CD14-positive monocyte (primary cell): ENCODE measurements at regions not wholly inside any gene's neighbourhood (a gene's known extent, or its start where the extent isn't known, plus 50 kb on each side); places are given as distances from the start of the nearest gene placed in this dataset.

Experiments
- DNase-seq, 3 donors: peaks; one replicate each; pipeline ENCODE4 v3.0.0-alpha.2; 2011 to 2022
- H2AFZ ChIP-seq: 2 replicates; pipeline ENCODE4 v1.6.0; 2012; ENCODE audit warnings: mild to moderate bottlenecking, low read depth, low read length, inconsistent platforms; ENCODE audit not compliant: insufficient read depth, poor library complexity, severe bottlenecking
- H3K27ac ChIP-seq, 2 donors: 1 replicate in 1 of 2; 2 replicates in 1 of 2; pipeline ENCODE4 v1.5.1; 2012 to 2013; ENCODE audit warnings: low read length in 2 of 2, control low read depth in 1 of 2, inconsistent platforms in 1 of 2, low read depth in 1 of 2, mild to moderate bottlenecking in 1 of 2
- H3K27me3 ChIP-seq, 2 donors: one replicate each; pipeline versions ENCODE4 v1.6.0 to v1.6.1; 2011 to 2013; ENCODE audit warnings: low read length in 2 of 2; ENCODE audit not compliant: control insufficient read depth in 2 of 2, insufficient read depth in 2 of 2
- H3K36me3 ChIP-seq, 2 donors: replicated peaks in 1 of 2; 1 replicate in 1 of 2; 2 replicates in 1 of 2; pipeline versions ENCODE4 v1.5.1 to v1.6.1; 2012 to 2013; ENCODE audit warnings: low read length in 2 of 2, control low read depth in 1 of 2, inconsistent platforms in 1 of 2, mild to moderate bottlenecking in 1 of 2; ENCODE audit not compliant: insufficient read depth in 2 of 2, control insufficient read depth in 1 of 2
- H3K4me1 ChIP-seq, 2 donors: 1 replicate in 1 of 2; 2 replicates in 1 of 2; pipeline versions ENCODE4 v1.5.1 to v1.6.1; 2012 to 2013; ENCODE audit warnings: low read length in 2 of 2, control low read depth in 1 of 2, inconsistent platforms in 1 of 2, mild to moderate bottlenecking in 1 of 2, moderate library complexity in 1 of 2; ENCODE audit not compliant: insufficient read depth in 2 of 2, control insufficient read depth in 1 of 2
- H3K4me2 ChIP-seq: replicated peaks from 2 replicates; pipeline ENCODE3; 2012; ENCODE audit warnings: low read length, moderate library complexity, mild to moderate bottlenecking; ENCODE audit not compliant: poor library complexity, severe bottlenecking; ENCODE audit errors: extremely low read depth
- H3K4me3 ChIP-seq, 3 experiments: fragments of 200-600 bp in 1 of 3; sonication (generic) in 1 of 3; replicated peaks in 1 of 3; 1 replicate in 2 of 3; 2 replicates in 1 of 3; pipeline ENCODE4 v1.5.1; 2011 to 2013; ENCODE audit warnings: low read length in 3 of 3, mild to moderate bottlenecking in 3 of 3, control low read depth in 2 of 3, low read depth in 2 of 3, inconsistent platforms in 1 of 3, moderate library complexity in 1 of 3
- H3K79me2 ChIP-seq: 2 replicates; pipeline ENCODE4 v1.6.0; 2012; ENCODE audit warnings: mild to moderate bottlenecking, control low read depth, inconsistent platforms, low read length, moderate library complexity; ENCODE audit not compliant: insufficient read depth
- H3K9ac ChIP-seq: 2 replicates; pipeline ENCODE4 v1.6.0; 2017; ENCODE audit warnings: low read length, mild to moderate bottlenecking; ENCODE audit not compliant: insufficient read depth, poor library complexity, severe bottlenecking
- H3K9me3 ChIP-seq, 2 donors: replicated peaks in 1 of 2; 1 replicate in 1 of 2; 2 replicates in 1 of 2; pipeline versions ENCODE4 v1.5.1 to v1.6.1; 2012 to 2013; ENCODE audit warnings: low read length in 2 of 2, control low read depth in 1 of 2; ENCODE audit not compliant: control insufficient read depth in 1 of 2, insufficient read depth in 1 of 2
- H4K20me1 ChIP-seq: 2 replicates; pipeline ENCODE4 v1.6.0; 2012; ENCODE audit warnings: mild to moderate bottlenecking, low read length, control low read depth, moderate library complexity; ENCODE audit not compliant: insufficient read depth
- H3K27ac Mint-ChIP-seq, 7 donors: one replicate each; pipeline ENCODE4 v1.8.0; 2020; ENCODE audit warnings: mild to moderate bottlenecking in 7 of 7, mixed read lengths in 7 of 7, moderate library complexity in 6 of 7, inconsistent platforms in 2 of 7
- H3K27me3 Mint-ChIP-seq, 3 donors: one replicate each; pipeline ENCODE4 v1.8.0; 2021 to 2022; ENCODE audit warnings: low read depth in 3 of 3, mild to moderate bottlenecking in 3 of 3, mixed read lengths in 3 of 3, moderate library complexity in 3 of 3, inconsistent platforms in 1 of 3
- H3K36me3 Mint-ChIP-seq, 2 donors: one replicate each; pipeline ENCODE4 v1.8.0; 2020; ENCODE audit warnings: mixed read lengths in 2 of 2, inconsistent platforms in 1 of 2, mild to moderate bottlenecking in 1 of 2
- H3K4me1 Mint-ChIP-seq: one replicate; pipeline ENCODE4 v1.8.0; 2020; ENCODE audit warnings: mild to moderate bottlenecking, mixed read lengths
- H3K4me3 Mint-ChIP-seq, 2 donors: one replicate each; pipeline ENCODE4 v1.8.0; 2020; ENCODE audit warnings: mild to moderate bottlenecking in 2 of 2, mixed read lengths in 2 of 2, moderate library complexity in 1 of 2
- H3K9me3 Mint-ChIP-seq, 7 donors: one replicate each; pipeline ENCODE4 v1.8.0; 2020 to 2022; ENCODE audit warnings: mixed read lengths in 7 of 7, mild to moderate bottlenecking in 6 of 7, moderate library complexity in 6 of 7, inconsistent platforms in 2 of 7
- WGBS: methylation state at CpG from one replicate; pipeline ENCODE4 v1.1.5; 2013; ENCODE audit warnings: missing lambda C conversion rate; ENCODE audit not compliant: insufficient coverage; 5-methylcytosine and 5-hydroxymethylcytosine counted together
- intact Hi-C, 2 donors: fragments of 100-400 bp; cut with micrococcal nuclease; formaldehyde crosslinking; loops; one replicate each; pipeline versions ENCODE4 v1.15.0 to v1.15.1; 2023
- TF ChIP-seq, protein P1 (sequence below): fragments of 200-600 bp; IDR thresholded peaks from one replicate; pipeline ENCODE4 v1.8.0; 2022; ENCODE audit warnings: antibody characterized with exemption, mild to moderate bottlenecking

DNA sequence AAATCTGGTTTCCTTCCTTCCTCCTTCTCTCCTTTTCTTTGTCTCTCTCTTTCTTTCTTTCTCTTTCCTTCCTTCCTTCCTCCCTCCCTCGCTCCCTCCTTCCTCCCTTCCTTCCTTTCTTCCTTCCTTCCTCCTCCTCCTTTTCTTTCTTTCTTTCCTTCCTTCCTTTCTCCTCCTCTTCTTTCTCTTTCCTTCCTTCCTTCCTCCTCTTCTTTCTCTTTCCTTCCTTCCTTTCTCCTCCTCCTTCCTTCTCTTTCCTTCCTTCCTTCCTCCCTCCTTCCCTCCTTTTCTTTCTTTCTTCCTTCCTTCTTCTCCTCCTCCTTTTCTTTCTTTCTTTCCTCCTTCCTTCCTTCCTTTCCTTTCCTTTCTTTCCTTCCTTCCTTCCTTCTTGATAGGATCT lies 61.2 kb downstream of the VIP start:
- H3K9ac ChIP-seq = no peak overlapping the region
- no peaks in the 10 kb centered on the region for H3K4me1 ChIP-seq
- TF ChIP-seq, protein P1, sequence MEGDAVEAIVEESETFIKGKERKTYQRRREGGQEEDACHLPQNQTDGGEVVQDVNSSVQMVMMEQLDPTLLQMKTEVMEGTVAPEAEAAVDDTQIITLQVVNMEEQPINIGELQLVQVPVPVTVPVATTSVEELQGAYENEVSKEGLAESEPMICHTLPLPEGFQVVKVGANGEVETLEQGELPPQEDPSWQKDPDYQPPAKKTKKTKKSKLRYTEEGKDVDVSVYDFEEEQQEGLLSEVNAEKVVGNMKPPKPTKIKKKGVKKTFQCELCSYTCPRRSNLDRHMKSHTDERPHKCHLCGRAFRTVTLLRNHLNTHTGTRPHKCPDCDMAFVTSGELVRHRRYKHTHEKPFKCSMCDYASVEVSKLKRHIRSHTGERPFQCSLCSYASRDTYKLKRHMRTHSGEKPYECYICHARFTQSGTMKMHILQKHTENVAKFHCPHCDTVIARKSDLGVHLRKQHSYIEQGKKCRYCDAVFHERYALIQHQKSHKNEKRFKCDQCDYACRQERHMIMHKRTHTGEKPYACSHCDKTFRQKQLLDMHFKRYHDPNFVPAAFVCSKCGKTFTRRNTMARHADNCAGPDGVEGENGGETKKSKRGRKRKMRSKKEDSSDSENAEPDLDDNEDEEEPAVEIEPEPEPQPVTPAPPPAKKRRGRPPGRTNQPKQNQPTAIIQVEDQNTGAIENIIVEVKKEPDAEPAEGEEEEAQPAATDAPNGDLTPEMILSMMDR = no peak
- peaks cover 0 to 3% (median 1%) of the 10 kb centered on the region in 3 donors for H3K27me3 Mint-ChIP-seq
- H3K27ac ChIP-seq = no peak overlapping the region
- no peak overlapping the region for H3K27ac Mint-ChIP-seq
- H3K4me3 ChIP-seq = no peak overlapping the region
- peaks cover 0 to 5% (median 3%) of the 10 kb centered on the region in 7 donors for H3K9me3 Mint-ChIP-seq
- H2AFZ ChIP-seq = no peak overlapping the region
- DNase-seq = no peak
- no peak overlapping the region for H3K4me2 ChIP-seq
- no peaks in the 10 kb centered on the region for H3K27me3 ChIP-seq
- H3K36me3 ChIP-seq = no peaks in the 10 kb centered on the region
- no peaks in the 10 kb centered on the region for H3K4me1 Mint-ChIP-seq
- no peaks in the 10 kb centered on the region for H3K36me3 Mint-ChIP-seq
- intact Hi-C loops = no loop called here
- no peaks in the 10 kb centered on the region for H3K9me3 ChIP-seq
- H4K20me1 ChIP-seq = no peaks in the 10 kb centered on the region
- no peaks in the 10 kb centered on the region for H3K79me2 ChIP-seq
- no peak overlapping the region for H3K4me3 Mint-ChIP-seq
- WGBS = 66% methylated on average over 1 of the region's 1 CpG

DNA sequence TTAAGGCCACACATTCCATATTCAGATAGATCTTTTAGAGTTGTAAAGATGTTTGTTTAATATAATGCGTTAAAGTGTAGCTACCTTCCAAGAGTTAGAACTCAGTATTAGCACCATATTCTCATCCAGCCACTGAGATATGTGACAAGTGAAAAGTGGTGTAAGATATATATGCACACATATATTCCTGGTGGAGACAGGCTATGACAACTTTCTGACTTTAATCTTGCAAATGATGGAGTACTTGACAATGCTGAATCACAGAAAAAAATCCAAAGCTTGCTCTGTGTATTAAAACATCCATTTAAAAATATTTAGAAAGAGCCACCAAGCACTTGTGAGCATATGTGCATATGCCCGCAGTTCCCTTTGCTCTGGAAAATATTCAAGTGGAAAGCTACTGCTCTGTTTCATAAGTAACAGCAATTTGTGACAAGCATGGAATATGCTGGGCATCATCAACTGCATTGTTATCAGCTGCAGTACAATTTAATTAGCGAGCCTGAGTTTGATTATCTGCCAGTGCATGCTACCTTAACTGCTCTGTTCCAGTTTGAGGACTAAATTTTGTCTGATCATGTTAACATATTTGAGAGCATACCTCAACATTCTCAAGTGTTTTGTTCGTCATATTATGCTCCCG lies 64.8 kb downstream of the VIP start:
- intact Hi-C loops = no loop called here
- Histone ChIP-seq H3K27ac (no peak overlapping the region), H3K4me3 (no peak overlapping the region), H3K79me2 (no peaks in the 10 kb centered on the region), H2AFZ (no peak overlapping the region), H3K27me3 (no peaks in the 10 kb centered on the region), H3K4me2 (no peak overlapping the region), H3K4me1 (no peaks in the 10 kb centered on the region), H3K9ac (no peak overlapping the region), H3K36me3 (no peaks in the 10 kb centered on the region), H4K20me1 (no peaks in the 10 kb centered on the region), H3K9me3 (no peaks in the 10 kb centered on the region)
- Mint-ChIP-seq H3K9me3 (peaks cover 0 to 5% (median 4%) of the 10 kb centered on the region in 7 donors), H3K27ac (no peak overlapping the region), H3K27me3 (peaks cover 0 to 3% (median 0%) of the 10 kb centered on the region in 3 donors), H3K4me1 (no peaks in the 10 kb centered on the region), H3K36me3 (no peaks in the 10 kb centered on the region), H3K4me3 (no peak overlapping the region)
- TF ChIP-seq, protein P1 = no peak
- DNase-seq = no peak
- WGBS = 88% methylated on average over 2 of the region's 5 CpGs
